IMR-90 (cell line): ENCODE measurements at regions not wholly inside any gene's neighbourhood (a gene's known extent, or its start where the extent isn't known, plus 50 kb on each side); places are given as distances from the start of the nearest gene placed in this dataset.

ENCODE experiments used
- ATAC-seq: fragments of 200-7000 bp; cut with Tn5 transposase; 2 replicates; pipeline ENCODE4 v1.9.1; 2020; ENCODE audit warnings: low read depth, mild to moderate bottlenecking, moderate library complexity
- BruUV-seq: library from RNA; stranded (reverse); fragments of 400-500 nt; replicated peaks from 2 replicates; lab custom pipeline; 2021; lab: Mats Ljungman, UMichigan
- CTCF ChIA-PET: fragments of 300-600 bp; formaldehyde crosslinking; extraction: SDS; loops from one replicate; lab custom pipeline; 2021; ENCODE audit warnings: antibody characterized with exemption; lab: Yijun Ruan, JAX
- POLR2A ChIA-PET: fragments of 300-600 bp; sonication (Branson Sonifier 250); formaldehyde crosslinking; loops from one replicate; lab custom pipeline; 2022; ENCODE audit warnings: antibody characterized with exemption; ENCODE audit not compliant: unreplicated experiment; lab: Charles Lee
- DNase-seq: peaks from one replicate; pipeline ENCODE4 v3.0.0; 2013
- H2AFZ ChIP-seq: replicated peaks from 2 replicates; pipeline ENCODE3; 2013; ENCODE audit warnings: low read length, mild to moderate bottlenecking; ENCODE audit not compliant: poor library complexity
- H2AK5ac ChIP-seq: 2 replicates; pipeline ENCODE4 v1.6.1; 2013; ENCODE audit warnings: low read depth, low read length, inconsistent platforms
- H2AK9ac ChIP-seq: replicated peaks from 2 replicates; pipeline ENCODE3; 2013; ENCODE audit warnings: mild to moderate bottlenecking, low read depth, low read length, moderate library complexity; ENCODE audit not compliant: poor library complexity
- H2BK120ac ChIP-seq: 2 replicates; pipeline ENCODE4 v1.6.1; 2013; ENCODE audit warnings: low read depth, low read length, inconsistent platforms
- H2BK15ac ChIP-seq: 3 replicates; pipeline ENCODE4 v1.6.1; 2013; ENCODE audit warnings: low read depth, low read length, inconsistent platforms
- H2BK20ac ChIP-seq: 2 replicates; pipeline ENCODE4 v1.6.1; 2013; ENCODE audit warnings: low read depth, mild to moderate bottlenecking, inconsistent platforms, low read length, moderate library complexity
- H2BK5ac ChIP-seq: 2 replicates; pipeline ENCODE4 v1.6.1; 2013; ENCODE audit warnings: mild to moderate bottlenecking, low read depth, low read length, inconsistent platforms; ENCODE audit not compliant: poor library complexity, severe bottlenecking
- H3K14ac ChIP-seq: replicated peaks from 2 replicates; pipeline ENCODE4 v1.6.1; 2013; ENCODE audit warnings: low read depth, low read length, inconsistent platforms
- H3K18ac ChIP-seq: 2 replicates; pipeline ENCODE4 v1.6.1; 2013; ENCODE audit warnings: low read depth, low read length, control low read depth
- H3K23ac ChIP-seq: 2 replicates; pipeline ENCODE4 v1.6.1; 2013; ENCODE audit warnings: low read depth, low read length, inconsistent platforms
- H3K27ac ChIP-seq: 2 replicates; pipeline ENCODE4 v1.5.1; 2013; ENCODE audit warnings: mild to moderate bottlenecking, control low read depth, low read length; ENCODE audit not compliant: insufficient read depth
- H3K27me3 ChIP-seq: 2 replicates; pipeline ENCODE4 v1.6.1; 2013; ENCODE audit warnings: low read length; ENCODE audit not compliant: control insufficient read depth, insufficient read depth
- H3K36me3 ChIP-seq: 2 replicates; pipeline ENCODE4 v1.6.1; 2013; ENCODE audit warnings: low read length, mixed read lengths; ENCODE audit not compliant: control insufficient read depth, insufficient read depth
- H3K4ac ChIP-seq: 2 replicates; pipeline ENCODE4 v1.6.1; 2013; ENCODE audit warnings: low read depth, low read length, inconsistent platforms
- H3K4me1 ChIP-seq: 2 replicates; pipeline ENCODE4 v1.6.1; 2013; ENCODE audit warnings: low read length, mixed read lengths; ENCODE audit not compliant: control insufficient read depth, insufficient read depth
- H3K4me2 ChIP-seq: 2 replicates; pipeline ENCODE4 v1.6.1; 2013; ENCODE audit warnings: low read depth, mild to moderate bottlenecking, control low read depth, low read length, moderate library complexity
- H3K4me3 ChIP-seq: 2 replicates; pipeline ENCODE4 v1.5.1; 2013; ENCODE audit warnings: low read depth, mild to moderate bottlenecking, control low read depth, low read length, moderate library complexity; ENCODE audit not compliant: insufficient read depth
- H3K56ac ChIP-seq: 2 replicates; pipeline ENCODE4 v1.6.1; 2013; ENCODE audit warnings: low read length, inconsistent platforms; ENCODE audit not compliant: insufficient read depth; ENCODE audit errors: extremely low read depth
- H3K79me1 ChIP-seq, 2 experiments: 2 replicates each; pipeline ENCODE4 v1.6.1; 2013; ENCODE audit warnings: low read length in 2 of 2, inconsistent platforms in 1 of 2, low read depth in 1 of 2
- H3K9ac ChIP-seq: 2 replicates; pipeline ENCODE4 v1.6.1; 2013; ENCODE audit warnings: low read depth, low read length, control low read depth
- H3K9me1 ChIP-seq: 2 replicates; pipeline ENCODE4 v1.6.1; 2013; ENCODE audit warnings: low read length, inconsistent platforms; ENCODE audit not compliant: insufficient read depth
- H3K9me3 ChIP-seq: 2 replicates; pipeline ENCODE4 v1.6.1; 2013; ENCODE audit warnings: low read length; ENCODE audit not compliant: control insufficient read depth, insufficient read depth
- H4K20me1 ChIP-seq: 2 replicates; pipeline ENCODE4 v1.6.1; 2013; ENCODE audit warnings: low read length, inconsistent platforms; ENCODE audit not compliant: insufficient read depth
- H4K5ac ChIP-seq: 2 replicates; pipeline ENCODE4 v1.6.1; 2013; ENCODE audit warnings: mild to moderate bottlenecking, low read depth, low read length, control low read depth
- H4K8ac ChIP-seq, 2 experiments: 2 replicates each; pipeline ENCODE4 v1.6.1; 2013; ENCODE audit warnings: low read depth in 2 of 2, low read length in 2 of 2, control low read depth in 1 of 2, inconsistent platforms in 1 of 2
- H4K91ac ChIP-seq: 2 replicates; pipeline ENCODE4 v1.6.1; 2013; ENCODE audit warnings: low read depth, low read length, inconsistent platforms; ENCODE audit not compliant: insufficient read depth
- BHLHE40 ChIP-seq: fragments of 150-350 bp; IDR thresholded peaks from 2 replicates; pipeline ENCODE4 v1.6.1; 2016; ENCODE audit warnings: mild to moderate bottlenecking, low read depth, low read length
- CEBPB ChIP-seq: IDR thresholded peaks from 2 replicates; pipeline ENCODE4 v1.6.1; 2012; ENCODE audit warnings: low read depth, low read length, improper control_type of control experiment
- CHD1 ChIP-seq: IDR thresholded peaks from 2 replicates; pipeline ENCODE4 v1.6.1; 2012; ENCODE audit warnings: low read depth, low read length, improper control_type of control experiment
- ELK1 ChIP-seq: fragments of 150-350 bp; IDR thresholded peaks from 2 replicates; pipeline ENCODE4 v1.6.1; 2016; ENCODE audit warnings: low read depth, mild to moderate bottlenecking, low read length, moderate library complexity, borderline replicate concordance
- FOS ChIP-seq: fragments of 150-350 bp; IDR thresholded peaks from 2 replicates; pipeline ENCODE4 v1.6.1; 2016; ENCODE audit warnings: low read depth, low read length
- MAFK ChIP-seq: IDR thresholded peaks from 2 replicates; pipeline ENCODE4 v1.6.1; 2012; ENCODE audit warnings: low read depth, low read length, improper control_type of control experiment
- MAZ ChIP-seq: IDR thresholded peaks from 2 replicates; pipeline ENCODE4 v1.6.1; 2012; ENCODE audit warnings: low read depth, mild to moderate bottlenecking, low read length, improper control_type of control experiment, moderate library complexity, borderline replicate concordance
- MXI1 ChIP-seq: IDR thresholded peaks from 2 replicates; pipeline ENCODE4 v1.6.1; 2012; ENCODE audit warnings: low read depth, mild to moderate bottlenecking, low read length, moderate library complexity, borderline replicate concordance
- NFE2L2 ChIP-seq: fragments of 150-350 bp; IDR thresholded peaks from 2 replicates; pipeline ENCODE4 v1.6.1; 2016; ENCODE audit warnings: low read depth, mild to moderate bottlenecking, low read length
- POLR2A ChIP-seq: IDR thresholded peaks from 2 replicates; pipeline ENCODE4 v1.6.1; 2012; ENCODE audit warnings: mild to moderate bottlenecking, low read depth, low read length
- RAD21 ChIP-seq: IDR thresholded peaks from 2 replicates; pipeline ENCODE4 v1.6.1; 2012; ENCODE audit warnings: low read length, improper control_type of control experiment
- RCOR1 ChIP-seq: IDR thresholded peaks from 2 replicates; pipeline ENCODE4 v1.6.1; 2012; ENCODE audit warnings: mild to moderate bottlenecking, low read length, improper control_type of control experiment; ENCODE audit not compliant: insufficient replicate concordance
- RFX5 ChIP-seq: IDR thresholded peaks from 2 replicates; pipeline ENCODE4 v1.8.0; 2012; ENCODE audit warnings: low read depth, mild to moderate bottlenecking, low read length, moderate library complexity
- SMC3 ChIP-seq: fragments of 150-350 bp; IDR thresholded peaks from 2 replicates; pipeline ENCODE4 v1.6.1; 2016; ENCODE audit warnings: low read depth, mild to moderate bottlenecking, antibody characterized with exemption, low read length, moderate library complexity
- USF2 ChIP-seq: fragments of 150-350 bp; IDR thresholded peaks from 2 replicates; pipeline ENCODE4 v1.6.1; 2017; ENCODE audit warnings: mild to moderate bottlenecking, antibody characterized with exemption, low read length, low read depth
- dilution Hi-C: fragments of 300-500 bp; cut with HindIII; formaldehyde crosslinking; loops from one replicate; pipeline ENCODE4 v1.14.3; 2018; ENCODE audit warnings: low sequenced_read_pairs; ENCODE audit not compliant: unreplicated experiment
- in situ Hi-C: fragments of 300-500 bp; cut with MboI; formaldehyde crosslinking; loops from 3 replicates; pipeline ENCODE4 v1.14.3; 2019; ENCODE audit warnings: low sequenced_read_pairs, inconsistent platforms, mixed read lengths
- intact Hi-C: fragments of 100-400 bp; cut with micrococcal nuclease; formaldehyde crosslinking; loops from 2 replicates; pipeline ENCODE4 v1.10.0; 2022
- TF ChIP-seq, protein P1 (sequence below): conservative IDR thresholded peaks from 2 replicates; pipeline ENCODE4 v1.5.1; 2012; ENCODE audit warnings: mild to moderate bottlenecking, low read depth, low read length, improper control_type of control experiment

DNA sequence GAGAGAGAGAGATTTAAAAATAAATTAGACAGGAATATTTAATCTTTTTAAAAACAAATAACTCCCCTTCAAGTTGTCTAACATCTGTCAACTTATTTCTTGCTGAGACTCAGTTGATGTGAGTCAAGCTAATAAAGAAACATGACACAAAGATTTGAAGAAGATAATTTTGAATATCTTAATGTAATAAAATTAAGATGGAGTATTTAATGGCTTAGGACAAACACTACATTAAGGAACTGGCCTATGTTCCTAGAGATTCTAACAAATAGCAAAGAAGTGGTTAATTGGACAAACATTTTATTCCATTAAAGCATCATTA, 134.0 kb downstream of the INSIG2 start:
- Histone ChIP-seq H3K14ac (no peak overlapping the region), H4K5ac (no peak overlapping the region), H3K4me1 (no peaks in the 10 kb centered on the region), H2AK9ac (no peak overlapping the region), H3K9me3 (peaks cover 4% of the 10 kb centered on the region), H3K4me2 (no peak overlapping the region), H2AK5ac (no peak overlapping the region), H3K9me1 (no peaks in the 10 kb centered on the region), H3K79me1 (no peaks in the 10 kb centered on the region), H3K27me3 (peaks cover 44% of the 10 kb centered on the region), H4K20me1 (no peaks in the 10 kb centered on the region), H3K9ac (no peak overlapping the region), H2BK120ac (no peak overlapping the region), H3K4ac (no peak overlapping the region), H2BK20ac (no peak overlapping the region), H3K27ac (no peak overlapping the region), H3K36me3 (no peaks in the 10 kb centered on the region), H2AFZ (no peak overlapping the region), H3K23ac (no peak overlapping the region), H3K56ac (no peak overlapping the region), H3K4me3 (no peak overlapping the region), H4K91ac (no peak overlapping the region), H2BK15ac (no peak overlapping the region), H2BK5ac (no peak overlapping the region), H4K8ac (no peak overlapping the region), H3K18ac (no peak overlapping the region)
- in situ Hi-C loops (loop anchor here (5.0 kb wide), 1 partner anchor 635 kb away; no protein-coding TSS in a partner anchor), intact Hi-C loops (loop anchor here (1.0 to 2.0 kb wide), 4 partner anchors 175 to 643 kb away; no protein-coding TSS in a partner anchor), dilution Hi-C loops (no loop called here)
- no TSS peak for BruUV-seq
- no peak for TF ChIP-seq CEBPB
- TF ChIP-seq POLR2A, result no peak
- no peak for TF ChIP-seq SMC3
- TF ChIP-seq MAZ, result no peak
- TF ChIP-seq, protein P1, sequence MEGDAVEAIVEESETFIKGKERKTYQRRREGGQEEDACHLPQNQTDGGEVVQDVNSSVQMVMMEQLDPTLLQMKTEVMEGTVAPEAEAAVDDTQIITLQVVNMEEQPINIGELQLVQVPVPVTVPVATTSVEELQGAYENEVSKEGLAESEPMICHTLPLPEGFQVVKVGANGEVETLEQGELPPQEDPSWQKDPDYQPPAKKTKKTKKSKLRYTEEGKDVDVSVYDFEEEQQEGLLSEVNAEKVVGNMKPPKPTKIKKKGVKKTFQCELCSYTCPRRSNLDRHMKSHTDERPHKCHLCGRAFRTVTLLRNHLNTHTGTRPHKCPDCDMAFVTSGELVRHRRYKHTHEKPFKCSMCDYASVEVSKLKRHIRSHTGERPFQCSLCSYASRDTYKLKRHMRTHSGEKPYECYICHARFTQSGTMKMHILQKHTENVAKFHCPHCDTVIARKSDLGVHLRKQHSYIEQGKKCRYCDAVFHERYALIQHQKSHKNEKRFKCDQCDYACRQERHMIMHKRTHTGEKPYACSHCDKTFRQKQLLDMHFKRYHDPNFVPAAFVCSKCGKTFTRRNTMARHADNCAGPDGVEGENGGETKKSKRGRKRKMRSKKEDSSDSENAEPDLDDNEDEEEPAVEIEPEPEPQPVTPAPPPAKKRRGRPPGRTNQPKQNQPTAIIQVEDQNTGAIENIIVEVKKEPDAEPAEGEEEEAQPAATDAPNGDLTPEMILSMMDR, result no peak
- TF ChIP-seq MAFK, result no peak
- no peak for TF ChIP-seq RFX5
- no peak for TF ChIP-seq NFE2L2
- no peak for TF ChIP-seq RAD21
- TF ChIP-seq FOS, result no peak
- no peak for TF ChIP-seq CHD1
- no peak for TF ChIP-seq ELK1
- TF ChIP-seq BHLHE40, result no peak
- no peak for TF ChIP-seq MXI1
- no peak for TF ChIP-seq USF2
- no peak for TF ChIP-seq RCOR1
- no peak for DNase-seq
- POLR2A ChIA-PET, result no interaction called here
- CTCF ChIA-PET, result interaction anchor here (0.6 to 1.8 kb wide), 6 partner anchors 20 to 1194 kb away, joined by 3 to 7 read pairs (median 4); no protein-coding TSS in a partner anchor
- ATAC-seq, result no peak
